HCT116 (cell line): ENCODE measurements at regions not wholly inside any gene's neighbourhood (a gene's known extent, or its start where the extent isn't known, plus 50 kb on each side); places are given as distances from the start of the nearest gene placed in this dataset.

Source experiments
- ATAC-seq: fragments of 200-7000 bp; cut with Tn5 transposase; 2 replicates; pipeline ENCODE4 v1.9.1; 2020; ENCODE audit warnings: mild to moderate bottlenecking, moderate library complexity
- BruUV-seq: library from RNA; stranded (reverse); fragments of 400-500 nt; replicated peaks from 2 replicates; lab custom pipeline; 2021; lab: Mats Ljungman, UMichigan
- CTCF ChIA-PET: fragments of 300-600 bp; sonication (Branson Sonifier 250); formaldehyde crosslinking; loops from one replicate; lab custom pipeline; 2021; ENCODE audit warnings: antibody characterized with exemption; lab: Charles Lee
- POLR2A ChIA-PET: fragments of 300-600, 350-600 bp; sonication (Branson Sonifier 250); formaldehyde crosslinking; loops from one replicate; lab custom pipeline; 2021; ENCODE audit warnings: antibody characterized with exemption; lab: Charles Lee
- RAD21 ChIA-PET, 2 experiments: fragments of 300-600 bp; sonication (Branson Sonifier 250); formaldehyde crosslinking; loops; one replicate each; lab custom pipeline; 2023; ENCODE audit warnings: low total read pairs in 2 of 2; ENCODE audit not compliant: uncharacterized antibody in 2 of 2, unreplicated experiment in 2 of 2, low non-redundant PET in 1 of 2; lab: Charles Lee
- DNase-seq: peaks from one replicate; pipeline ENCODE4 v3.0.0-alpha.2; 2010; ENCODE audit warnings: low read depth, low spot score
- H2AFZ ChIP-seq: fragments of 200-600 bp; shearing (Covaris generic), sonication (generic); 2 replicates; pipeline ENCODE4 v1.6.1; 2017; ENCODE audit warnings: low read depth, mixed run types, mixed read lengths, antibody characterized with exemption, low read length; ENCODE audit not compliant: poor library complexity, severe bottlenecking
- H3K27ac ChIP-seq: 2 replicates; pipeline ENCODE4 v1.5.1; 2012; ENCODE audit warnings: low read depth, low read length
- H3K27me3 ChIP-seq: fragments of 200-600 bp; sonication (generic); 2 replicates; pipeline ENCODE4 v1.6.1; 2016; ENCODE audit warnings: mixed run types, low read length, mixed read lengths; ENCODE audit not compliant: insufficient read depth
- H3K36me3 ChIP-seq, 2 experiments: fragments of 200-500 bp in 1 of 2; fragments of 200-600 bp in 1 of 2; sonication (Bioruptor generic) in 1 of 2; sonication (generic) in 1 of 2; 2 replicates each; pipeline versions ENCODE4 v1.5.1 to v1.6.1; 2014 to 2016; ENCODE audit warnings: low read length in 2 of 2, inconsistent platforms in 1 of 2, mixed read lengths in 1 of 2, mixed run types in 1 of 2; ENCODE audit not compliant: insufficient read depth in 2 of 2, control insufficient read depth in 1 of 2
- H3K4me1 ChIP-seq, 2 experiments: fragments of 200-600 bp in 1 of 2; sonication (generic) in 1 of 2; 2 replicates each; pipeline versions ENCODE4 v1.5.1 to v1.6.1; 2012 to 2017; ENCODE audit warnings: low read length in 2 of 2, inconsistent platforms in 1 of 2, mild to moderate bottlenecking in 1 of 2, mixed read lengths in 1 of 2, mixed run types in 1 of 2, moderate library complexity in 1 of 2; ENCODE audit not compliant: insufficient read depth in 2 of 2, control insufficient read depth in 1 of 2
- H3K4me2 ChIP-seq: fragments of 200-600 bp; sonication (generic); 2 replicates; pipeline ENCODE4 v1.6.1; 2017; ENCODE audit warnings: mixed run types, low read length, mixed read lengths
- H3K4me3 ChIP-seq, 2 experiments: fragments of 200-600 bp in 1 of 2; sonication (generic) in 1 of 2; replicated peaks in 1 of 2; 2 replicates each; pipeline ENCODE4 v1.5.1; 2011 to 2016; ENCODE audit warnings: low read length in 2 of 2, control low read depth in 1 of 2, low read depth in 1 of 2, mild to moderate bottlenecking in 1 of 2, mixed read lengths in 1 of 2, mixed run types in 1 of 2
- H3K79me2 ChIP-seq: fragments of 200-600 bp; sonication (generic); 2 replicates; pipeline ENCODE4 v1.6.1; 2017; ENCODE audit warnings: mild to moderate bottlenecking, mixed run types, low read length, moderate library complexity, mixed read lengths; ENCODE audit not compliant: insufficient read depth
- H3K9ac ChIP-seq: fragments of 200-600 bp; sonication (generic); 2 replicates; pipeline ENCODE4 v1.6.1; 2016; ENCODE audit warnings: low read length, mixed read lengths
- H3K9me2 ChIP-seq: fragments of 200-600 bp; sonication (generic), shearing (Covaris generic); 2 replicates; pipeline ENCODE4 v1.6.1; 2017; ENCODE audit warnings: mixed run types, mild to moderate bottlenecking, moderate library complexity; ENCODE audit not compliant: insufficient read depth
- H3K9me3 ChIP-seq, 2 experiments: fragments of 200-500 bp in 1 of 2; fragments of 200-600 bp in 1 of 2; sonication (Bioruptor generic) in 1 of 2; sonication (generic) in 1 of 2; 2 replicates each; pipeline ENCODE4 v1.6.1; 2014 to 2017; ENCODE audit warnings: low read length in 2 of 2, mixed read lengths in 2 of 2, inconsistent platforms in 1 of 2, low read depth in 1 of 2, mild to moderate bottlenecking in 1 of 2, mixed run types in 1 of 2, moderate library complexity in 1 of 2; ENCODE audit not compliant: control insufficient read depth in 1 of 2, insufficient read depth in 1 of 2
- H4K20me1 ChIP-seq: fragments of 200-600 bp; sonication (generic), shearing (Covaris generic); 2 replicates; pipeline ENCODE4 v1.6.1; 2017; ENCODE audit warnings: mixed run types, mild to moderate bottlenecking, moderate library complexity; ENCODE audit not compliant: insufficient read depth
- CBX3 ChIP-seq: IDR thresholded peaks from 2 replicates; pipeline ENCODE4 v1.6.1; 2012; ENCODE audit warnings: low read depth
- CTCF ChIP-seq, 3 experiments: fragments of 200-600 bp in 1 of 3; sonication (generic) in 1 of 3; IDR thresholded peaks in 2 of 3; conservative IDR thresholded peaks in 1 of 3; 2 replicates each; pipeline ENCODE4 v1.5.1; 2012 to 2017; ENCODE audit warnings: low read depth in 2 of 3, low read length in 2 of 3, antibody characterized with exemption in 1 of 3, borderline replicate concordance in 1 of 3, control low read depth in 1 of 3, mild to moderate bottlenecking in 1 of 3, mixed read lengths in 1 of 3, mixed run types in 1 of 3, moderate library complexity in 1 of 3; ENCODE audit not compliant: insufficient read depth in 1 of 3
- ELF1 ChIP-seq: IDR thresholded peaks from 2 replicates; pipeline ENCODE4 v1.6.1; 2012; ENCODE audit warnings: low read depth, borderline replicate concordance
- SP1 ChIP-seq: IDR thresholded peaks from 2 replicates; pipeline ENCODE4 v1.6.1; 2012; ENCODE audit warnings: low read depth
- SRF ChIP-seq: IDR thresholded peaks from 2 replicates; pipeline ENCODE4 v1.6.1; 2012; ENCODE audit warnings: low read depth
- ZBTB33 ChIP-seq: IDR thresholded peaks from 2 replicates; pipeline ENCODE4 v1.6.1; 2011; ENCODE audit warnings: mild to moderate bottlenecking, low read length, moderate library complexity; ENCODE audit not compliant: insufficient replicate concordance; ENCODE audit errors: extremely low read depth
- ZNF274 ChIP-seq: fragments of 200-500 bp; sonication (Bioruptor generic); IDR thresholded peaks from 2 replicates; pipeline ENCODE4 v1.6.1; 2014; ENCODE audit warnings: mild to moderate bottlenecking, low read depth, low read length, inconsistent platforms
- intact Hi-C: fragments of 100-400 bp; cut with micrococcal nuclease; formaldehyde crosslinking; loops from 2 replicates; pipeline ENCODE4 v1.10.0; 2022
- TF ChIP-seq, protein P1 (sequence below): IDR thresholded peaks from 2 replicates; pipeline ENCODE4 v1.6.1; 2012
- TF ChIP-seq, protein P2 (sequence below): IDR thresholded peaks from 2 replicates; pipeline ENCODE4 v1.6.1; 2012; ENCODE audit warnings: low read depth
- TF ChIP-seq, protein P3 (sequence below): IDR thresholded peaks from 2 replicates; pipeline ENCODE4 v1.6.1; 2012

DNA sequence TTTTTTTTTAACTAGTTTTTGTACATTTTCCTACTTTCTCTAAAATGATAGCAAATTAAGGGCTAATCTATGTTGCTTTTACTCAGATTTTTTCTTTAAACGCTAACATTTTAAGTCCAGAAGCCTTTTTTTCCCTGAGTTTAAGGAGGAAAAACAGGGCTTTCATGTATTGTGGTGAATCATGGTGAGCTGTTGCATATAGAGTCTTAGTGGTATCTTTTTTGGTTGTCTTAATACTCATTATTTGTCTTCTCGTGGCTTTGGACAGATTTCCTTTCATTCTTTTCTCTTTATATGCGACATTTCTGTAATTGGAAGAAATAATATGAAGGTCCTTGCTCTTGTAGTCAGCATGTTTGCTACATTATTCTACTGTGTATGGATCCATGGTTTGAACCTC lies 1015.6 kb downstream of the PLA2G4A start (continued):
- TF ChIP-seq CBX3 = no peak
- TF ChIP-seq SP1 = no peak
- TF ChIP-seq, all 23 proteins: peak for 0

DNA sequence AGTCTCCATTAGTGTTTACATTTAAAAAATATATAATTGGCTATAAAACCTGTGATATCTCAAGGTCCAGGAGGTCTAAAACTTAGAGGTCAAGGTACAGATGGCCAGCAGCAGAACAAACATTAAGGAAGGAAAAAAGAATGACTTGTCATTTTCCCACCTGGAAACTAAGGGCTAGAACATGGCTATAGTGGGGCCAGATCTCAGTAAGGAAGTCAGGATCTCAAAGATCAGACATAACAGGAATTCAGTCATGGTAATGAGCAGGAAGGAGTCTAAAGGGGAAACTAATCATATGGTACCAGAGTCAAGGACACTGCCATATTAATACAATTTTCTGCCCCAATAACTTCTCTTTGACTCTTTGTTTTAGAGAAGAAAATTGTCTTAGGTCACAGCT lies 1018.8 kb downstream of the PLA2G4A start:
- no peaks in the 10 kb centered on the region for H3K36me3 ChIP-seq
- no peak overlapping the region for H3K4me3 ChIP-seq
- ChIA-PET POLR2A (no interaction called here), CTCF (no interaction called here), RAD21 (no interaction called here)
- TF ChIP-seq ZNF274 = no peak
- no peak for TF ChIP-seq CTCF (IDR thresholded peaks at IDR 0.05 in 2 of 3, conservative IDR thresholded peaks at IDR 0.05 in 1 of 3; ENCODE audit: borderline replicate concordance in 1 of 3, insufficient read depth in 1 of 3, low read depth in 2 of 3, low read length in 2 of 3)
- TF ChIP-seq ELF1 = no peak
- H2AFZ ChIP-seq = no peak overlapping the region
- no TSS peak for BruUV-seq
- no peaks in the 10 kb centered on the region for H3K9me3 ChIP-seq
- DNase-seq = no peak
- H3K4me2 ChIP-seq = no peak overlapping the region
- H3K27ac ChIP-seq = no peak overlapping the region
- ATAC-seq = no peak
- no peaks in the 10 kb centered on the region for H3K79me2 ChIP-seq
- H3K4me1 ChIP-seq = no peaks in the 10 kb centered on the region
- no peaks in the 10 kb centered on the region for H3K9me2 ChIP-seq
- H3K27me3 ChIP-seq = no peaks in the 10 kb centered on the region
- intact Hi-C loops = no loop called here
- no peak overlapping the region for H3K9ac ChIP-seq
- H4K20me1 ChIP-seq = no peaks in the 10 kb centered on the region

DNA sequence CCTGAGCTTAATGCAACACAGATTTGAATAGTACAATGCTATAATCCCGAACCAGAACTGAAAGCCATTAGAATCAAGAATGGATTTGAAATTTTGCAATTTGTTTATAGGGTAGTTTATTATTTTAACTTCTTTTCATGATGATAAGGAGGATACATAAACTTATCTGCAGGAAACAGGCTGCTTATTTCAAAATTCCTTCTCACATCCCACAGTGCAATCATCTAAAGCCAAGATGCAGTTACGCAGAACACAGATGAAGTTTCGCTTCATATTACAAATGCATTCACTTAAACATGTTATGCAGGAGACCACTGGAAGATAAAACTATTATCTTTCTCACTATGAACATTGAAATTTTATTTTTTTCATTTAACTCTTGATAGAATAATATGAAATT lies 1019.6 kb downstream of the PLA2G4A start:
- ChIA-PET CTCF (no interaction called here), POLR2A (no interaction called here), RAD21 (no interaction called here)
- Histone ChIP-seq H3K27ac (no peak overlapping the region), H3K27me3 (no peaks in the 10 kb centered on the region), H3K4me1 (no peaks in the 10 kb centered on the region), H3K9ac (no peak overlapping the region), H3K4me3 (no peak overlapping the region), H4K20me1 (no peaks in the 10 kb centered on the region), H2AFZ (no peak overlapping the region), H3K9me3 (no peaks in the 10 kb centered on the region), H3K9me2 (no peaks in the 10 kb centered on the region), H3K79me2 (no peaks in the 10 kb centered on the region), H3K4me2 (no peak overlapping the region), H3K36me3 (no peaks in the 10 kb centered on the region)
- no peak for ATAC-seq
- intact Hi-C loops = no loop called here
- no TSS peak for BruUV-seq
- no peak for DNase-seq
- TF ChIP-seq, protein P1, sequence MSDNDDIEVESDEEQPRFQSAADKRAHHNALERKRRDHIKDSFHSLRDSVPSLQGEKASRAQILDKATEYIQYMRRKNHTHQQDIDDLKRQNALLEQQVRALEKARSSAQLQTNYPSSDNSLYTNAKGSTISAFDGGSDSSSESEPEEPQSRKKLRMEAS = no peak
- TF ChIP-seq CBX3 = no peak
- no peak for TF ChIP-seq SRF
- TF ChIP-seq, protein P2, sequence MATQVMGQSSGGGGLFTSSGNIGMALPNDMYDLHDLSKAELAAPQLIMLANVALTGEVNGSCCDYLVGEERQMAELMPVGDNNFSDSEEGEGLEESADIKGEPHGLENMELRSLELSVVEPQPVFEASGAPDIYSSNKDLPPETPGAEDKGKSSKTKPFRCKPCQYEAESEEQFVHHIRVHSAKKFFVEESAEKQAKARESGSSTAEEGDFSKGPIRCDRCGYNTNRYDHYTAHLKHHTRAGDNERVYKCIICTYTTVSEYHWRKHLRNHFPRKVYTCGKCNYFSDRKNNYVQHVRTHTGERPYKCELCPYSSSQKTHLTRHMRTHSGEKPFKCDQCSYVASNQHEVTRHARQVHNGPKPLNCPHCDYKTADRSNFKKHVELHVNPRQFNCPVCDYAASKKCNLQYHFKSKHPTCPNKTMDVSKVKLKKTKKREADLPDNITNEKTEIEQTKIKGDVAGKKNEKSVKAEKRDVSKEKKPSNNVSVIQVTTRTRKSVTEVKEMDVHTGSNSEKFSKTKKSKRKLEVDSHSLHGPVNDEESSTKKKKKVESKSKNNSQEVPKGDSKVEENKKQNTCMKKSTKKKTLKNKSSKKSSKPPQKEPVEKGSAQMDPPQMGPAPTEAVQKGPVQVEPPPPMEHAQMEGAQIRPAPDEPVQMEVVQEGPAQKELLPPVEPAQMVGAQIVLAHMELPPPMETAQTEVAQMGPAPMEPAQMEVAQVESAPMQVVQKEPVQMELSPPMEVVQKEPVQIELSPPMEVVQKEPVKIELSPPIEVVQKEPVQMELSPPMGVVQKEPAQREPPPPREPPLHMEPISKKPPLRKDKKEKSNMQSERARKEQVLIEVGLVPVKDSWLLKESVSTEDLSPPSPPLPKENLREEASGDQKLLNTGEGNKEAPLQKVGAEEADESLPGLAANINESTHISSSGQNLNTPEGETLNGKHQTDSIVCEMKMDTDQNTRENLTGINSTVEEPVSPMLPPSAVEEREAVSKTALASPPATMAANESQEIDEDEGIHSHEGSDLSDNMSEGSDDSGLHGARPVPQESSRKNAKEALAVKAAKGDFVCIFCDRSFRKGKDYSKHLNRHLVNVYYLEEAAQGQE = no peak
- TF ChIP-seq, protein P3, sequence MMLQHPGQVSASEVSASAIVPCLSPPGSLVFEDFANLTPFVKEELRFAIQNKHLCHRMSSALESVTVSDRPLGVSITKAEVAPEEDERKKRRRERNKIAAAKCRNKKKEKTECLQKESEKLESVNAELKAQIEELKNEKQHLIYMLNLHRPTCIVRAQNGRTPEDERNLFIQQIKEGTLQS = no peak
- TF ChIP-seq ZNF274 = no peak
- TF ChIP-seq ZBTB33 = no peak
